HepG2 (cell line): ENCODE measurements at regions not wholly inside any gene's neighbourhood (a gene's known extent, or its start where the extent isn't known, plus 50 kb on each side); places are given as distances from the start of the nearest gene placed in this dataset.

Source experiments
- ATAC-seq: fragments of 200-7000 bp; cut with Tn5 transposase; 3 replicates; pipeline ENCODE4 v1.9.1; 2020; ENCODE audit warnings: mild to moderate bottlenecking, moderate library complexity
- BruUV-seq: library from RNA; stranded (reverse); fragments of 400-500 nt; replicated peaks from 2 replicates; lab custom pipeline; 2021; lab: Mats Ljungman, UMichigan
- CTCF ChIA-PET: fragments of 300-600 bp; formaldehyde crosslinking; extraction: SDS; loops from one replicate; lab custom pipeline; 2021; ENCODE audit warnings: low total read pairs, inconsistent platforms, low intra/inter-chr PET ratio; lab: Yijun Ruan, JAX
- POLR2A ChIA-PET: fragments of 350-600 bp; sonication (Branson Sonifier 250); formaldehyde crosslinking; loops from one replicate; lab custom pipeline; 2020; ENCODE audit warnings: antibody characterized with exemption, inconsistent platforms; lab: Yijun Ruan, JAX
- DNase-seq: peaks from one replicate; pipeline ENCODE4 v3.0.0-alpha.2; 2015; ENCODE audit warnings: low spot score
- FAIRE-seq: peaks from 3 replicates; lab custom pipeline; 2011; peaks lifted over from hg19 to GRCh38; lab: Jason Lieb, UNC
- H2AFZ ChIP-seq: one replicate; pipeline ENCODE4 v1.6.1; 2011; ENCODE audit warnings: low read length, inconsistent platforms
- H3K27ac ChIP-seq: fragments of 300-600 bp; 3 replicates; pipeline ENCODE4 v1.8.0; 2011; ENCODE audit warnings: mixed run types, mild to moderate bottlenecking, mixed read lengths, low read length, inconsistent platforms; ENCODE audit not compliant: insufficient read depth; ENCODE audit errors: extremely low read length
- H3K27me3 ChIP-seq, 2 experiments: fragments of 200-600 bp in 1 of 2; 2 replicates in 1 of 2; 3 replicates in 1 of 2; pipeline versions ENCODE4 v1.6.0 to v1.8.0; 2011; ENCODE audit warnings: low read length in 2 of 2, mild to moderate bottlenecking in 2 of 2, moderate library complexity in 2 of 2, inconsistent platforms in 1 of 2; ENCODE audit not compliant: insufficient read depth in 2 of 2, control insufficient read depth in 1 of 2
- H3K36me3 ChIP-seq, 2 experiments: fragments of 200-600 bp in 1 of 2; replicated peaks in 1 of 2; 2 replicates in 1 of 2; 3 replicates in 1 of 2; pipeline versions ENCODE4 v1.5.1 to v1.8.0; 2011; ENCODE audit warnings: low read length in 2 of 2, inconsistent platforms in 1 of 2; ENCODE audit not compliant: insufficient read depth in 2 of 2, control insufficient read depth in 1 of 2
- H3K4me1 ChIP-seq: 2 replicates; pipeline ENCODE4 v1.5.1; 2012; ENCODE audit warnings: low read length, inconsistent platforms; ENCODE audit not compliant: insufficient read depth
- H3K4me2 ChIP-seq: 2 replicates; pipeline ENCODE4 v1.6.0; 2011; ENCODE audit warnings: low read depth, low read length, inconsistent platforms
- H3K4me3 ChIP-seq, 3 experiments: fragments of 200-600 bp in 1 of 3; sonication (generic), shearing (Covaris generic) in 1 of 3; replicated peaks in 1 of 3; 2 replicates each; pipeline ENCODE4 v1.5.1; 2011 to 2016; ENCODE audit warnings: low read length in 3 of 3, inconsistent platforms in 2 of 3, low read depth in 2 of 3, mild to moderate bottlenecking in 2 of 3, control low read depth in 1 of 3, mixed read lengths in 1 of 3; ENCODE audit not compliant: insufficient read depth in 1 of 3
- H3K79me2 ChIP-seq: one replicate; pipeline ENCODE4 v1.6.1; 2011; ENCODE audit warnings: low read length, inconsistent platforms; ENCODE audit not compliant: insufficient read depth
- H3K9ac ChIP-seq: 2 replicates; pipeline ENCODE4 v1.6.0; 2011; ENCODE audit warnings: mild to moderate bottlenecking, low read depth, low read length, inconsistent platforms; ENCODE audit not compliant: insufficient read depth
- H3K9me3 ChIP-seq: 2 replicates; pipeline ENCODE4 v1.5.1; 2012; ENCODE audit warnings: mild to moderate bottlenecking, low read length
- H4K20me1 ChIP-seq: 2 replicates; pipeline ENCODE4 v1.6.0; 2011; ENCODE audit warnings: inconsistent platforms, mild to moderate bottlenecking, low read length, moderate library complexity; ENCODE audit not compliant: insufficient read depth
- DMAP1 ChIP-seq: IDR thresholded peaks from 2 replicates; pipeline ENCODE4 v1.6.1; 2016
- GRHL1 ChIP-seq: sonication (generic); formaldehyde crosslinking; conservative IDR thresholded peaks from 2 replicates; pipeline ENCODE4 v1.8.0; 2022; ENCODE audit warnings: missing genetic modification reagents
- HOXA7 ChIP-seq: sonication (generic); formaldehyde crosslinking; IDR thresholded peaks from 2 replicates; pipeline ENCODE4 v1.8.1; 2022; ENCODE audit warnings: mild to moderate bottlenecking, missing genetic modification reagents, moderate library complexity
- MAFF ChIP-seq: IDR thresholded peaks from 2 replicates; pipeline ENCODE4 v1.6.1; 2011; ENCODE audit warnings: low read depth, low read length, improper control_type of control experiment
- MED1 ChIP-seq: sonication (generic); formaldehyde crosslinking; IDR thresholded peaks from 2 replicates; pipeline ENCODE4 v1.4.0; 2020; ENCODE audit warnings: missing genetic modification reagents
- MYNN ChIP-seq: sonication (generic); formaldehyde crosslinking; IDR thresholded peaks from 2 replicates; pipeline ENCODE4 v1.4.0; 2020; ENCODE audit warnings: mild to moderate bottlenecking, low read depth, missing genetic modification reagents
- PHF8 ChIP-seq: sonication (generic); formaldehyde crosslinking; IDR thresholded peaks from 2 replicates; pipeline ENCODE4 v1.5.0; 2020; ENCODE audit warnings: missing genetic modification reagents
- SAP130 ChIP-seq: IDR thresholded peaks from 2 replicates; pipeline ENCODE4 v1.6.1; 2016; ENCODE audit warnings: low read depth
- ZBED4 ChIP-seq: sonication (generic); formaldehyde crosslinking; IDR thresholded peaks from 2 replicates; pipeline ENCODE4 v1.4.0; 2020; ENCODE audit warnings: missing genetic modification reagents, borderline replicate concordance
- ZBTB3 ChIP-seq: sonication (generic); formaldehyde crosslinking; IDR thresholded peaks from 2 replicates; pipeline ENCODE4 v1.4.0; 2020; ENCODE audit warnings: low read depth, mild to moderate bottlenecking, moderate library complexity, missing genetic modification reagents, borderline replicate concordance
- ZFP36 ChIP-seq: fragments of 150-350 bp; IDR thresholded peaks from 2 replicates; pipeline ENCODE4 v1.6.1; 2018; ENCODE audit warnings: borderline replicate concordance, low read length, low read depth; ENCODE audit not compliant: partially characterized antibody
- ZNF552 ChIP-seq: sonication (generic); formaldehyde crosslinking; IDR thresholded peaks from 2 replicates; pipeline ENCODE4 v1.9.0; 2022; ENCODE audit warnings: missing genetic modification reagents, mild to moderate bottlenecking, borderline replicate concordance
- ZNF557 ChIP-seq: sonication (generic); formaldehyde crosslinking; IDR thresholded peaks from 2 replicates; pipeline ENCODE4 v1.4.0; 2020; ENCODE audit warnings: missing genetic modification reagents
- ZNF703 ChIP-seq: sonication (generic); formaldehyde crosslinking; IDR thresholded peaks from 2 replicates; pipeline ENCODE4 v1.5.1; 2020; ENCODE audit warnings: missing genetic modification reagents, mild to moderate bottlenecking, moderate library complexity, borderline replicate concordance
- WGBS: methylation state at CpG from one replicate; pipeline ENCODE4 v1.1.6; 2017; ENCODE audit warnings: low lambda C conversion rate; 5-methylcytosine and 5-hydroxymethylcytosine counted together
- in situ Hi-C: cut with HindIII; loops from 2 replicates; pipeline ENCODE4 v1.10.0; 2017; ENCODE audit warnings: low pct_unique_long_range_greater_than_20kb; ENCODE audit not compliant: extremely low pct_ligation_motif_present
- intact Hi-C: fragments of 100-400 bp; cut with micrococcal nuclease; formaldehyde crosslinking; loops from one replicate; pipeline ENCODE4 v1.10.0; 2022; ENCODE audit not compliant: unreplicated experiment
- TF ChIP-seq, protein P1 (sequence below): sonication (generic); formaldehyde crosslinking; IDR thresholded peaks from 2 replicates; pipeline ENCODE4 v1.5.1; 2020; ENCODE audit warnings: mild to moderate bottlenecking, missing genetic modification reagents, borderline replicate concordance

DNA sequence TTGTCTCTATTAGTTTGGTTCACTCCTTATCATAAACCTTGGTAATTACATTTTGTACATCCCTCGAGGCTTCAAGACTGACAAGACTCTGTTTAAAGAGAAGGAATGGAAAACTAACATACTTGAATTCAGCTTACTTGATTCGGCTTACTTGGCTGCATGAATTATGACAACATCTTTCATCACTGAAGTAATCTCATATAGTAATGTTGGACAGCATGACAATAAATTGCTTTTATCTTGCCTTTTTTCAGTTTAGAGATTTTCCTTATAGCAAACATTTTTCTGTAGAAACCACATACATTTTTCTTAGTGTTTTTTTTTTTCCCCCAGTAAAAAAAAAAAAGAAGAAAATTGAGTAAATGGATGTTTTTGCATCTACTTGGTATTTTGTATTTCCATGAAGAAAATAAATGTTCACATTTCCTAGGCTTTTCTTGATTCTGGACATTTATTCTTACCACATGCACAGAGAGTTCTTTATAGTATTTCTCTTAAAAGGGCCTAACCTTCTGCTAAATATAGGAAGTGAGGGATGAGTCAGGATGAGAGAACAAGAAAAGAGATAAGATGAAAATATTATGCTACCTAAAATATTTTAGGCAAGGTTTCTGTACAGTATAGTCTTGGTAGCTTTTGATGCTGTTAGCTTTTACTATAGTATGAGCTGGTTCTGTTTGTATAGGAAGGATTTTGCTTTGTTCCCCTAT lies 101.0 kb upstream of the HDGFL1 start:
- H3K27ac ChIP-seq, result no peak overlapping the region
- in situ Hi-C loops (no loop called here), intact Hi-C loops (no loop called here)
- BruUV-seq, result no TSS peak
- no peaks in the 10 kb centered on the region for H3K27me3 ChIP-seq
- ATAC-seq, result no peak
- H3K4me2 ChIP-seq, result no peak overlapping the region
- H3K9ac ChIP-seq, result no peak overlapping the region
- no peaks in the 10 kb centered on the region for H3K36me3 ChIP-seq
- H3K79me2 ChIP-seq, result no peaks in the 10 kb centered on the region
- DNase-seq, result no peak
- H3K9me3 ChIP-seq, result peaks cover 78% of the 10 kb centered on the region
- H2AFZ ChIP-seq, result no peak overlapping the region
- 36% methylated on average over 2 of the region's 2 CpGs for whole genome bisulfite sequencing
- FAIRE-seq, result no peak
- ChIA-PET POLR2A (no interaction called here), CTCF (no interaction called here)
- no peaks in the 10 kb centered on the region for H3K4me1 ChIP-seq
- TF ChIP-seq ZNF552 (CRISPR knock-in tag) (no peak), MAFF (no peak), MED1 (no peak), PHF8 (no peak), GRHL1 (CRISPR knock-in tag) (no peak), ZNF557 (no peak), ZNF703 (CRISPR knock-in tag) (no peak), ZBED4 (no peak), HOXA7 (CRISPR knock-in tag) (no peak), DMAP1 (CRISPR knock-in tag) (no peak), MYNN (CRISPR knock-in tag) (no peak), ZFP36 (no peak), SAP130 (CRISPR knock-in tag) (no peak), ZBTB3 (CRISPR knock-in tag) (no peak)
- TF ChIP-seq, protein P1, sequence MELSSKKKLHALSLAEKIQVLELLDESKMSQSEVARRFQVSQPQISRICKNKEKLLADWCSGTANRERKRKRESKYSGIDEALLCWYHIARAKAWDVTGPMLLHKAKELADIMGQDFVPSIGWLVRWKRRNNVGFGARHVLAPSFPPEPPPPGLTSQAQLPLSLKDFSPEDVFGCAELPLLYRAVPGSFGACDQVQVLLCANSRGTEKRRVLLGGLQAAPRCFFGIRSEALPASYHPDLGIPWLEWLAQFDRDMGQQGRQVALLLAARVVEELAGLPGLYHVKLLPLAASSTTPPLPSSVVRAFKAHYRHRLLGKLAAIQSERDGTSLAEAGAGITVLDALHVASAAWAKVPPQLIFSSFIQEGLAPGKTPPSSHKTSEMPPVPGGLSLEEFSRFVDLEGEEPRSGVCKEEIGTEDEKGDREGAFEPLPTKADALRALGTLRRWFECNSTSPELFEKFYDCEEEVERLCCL, result no peak
- no peaks in the 10 kb centered on the region for H4K20me1 ChIP-seq
- H3K4me3 ChIP-seq, result no peak overlapping the region
